ENCODE measurements at regions not wholly inside any gene's neighbourhood (a gene's known extent, or its start where the extent isn't known, plus 50 kb on each side); places are given as distances from the start of the nearest gene placed in this dataset.

- Histone ChIP-seq H3K79me2 (ENCODE audit: insufficient read depth, low read depth, low read length) (no peaks in the 10 kb centered on the region), H3K4me2 (ENCODE audit: low read length) (no peak overlapping the region), H3K4me3 (ENCODE audit: low read depth, low read length, poor library complexity, severe bottlenecking) (no peak overlapping the region), H3K27ac (ENCODE audit: low read depth, low read length, poor library complexity, severe bottlenecking) (no peak overlapping the region), H3K9me3 (ENCODE audit: low read length) (no peaks in the 10 kb centered on the region), H4K20me1 (ENCODE audit: insufficient read depth, low read length) (no peaks in the 10 kb centered on the region), H3K4me1 (ENCODE audit: insufficient read depth, low read length, poor library complexity, severe bottlenecking) (no peaks in the 10 kb centered on the region), H3K36me3 (ENCODE audit: insufficient read depth, low read length) (no peaks in the 10 kb centered on the region), H2AFZ (ENCODE audit: low read length) (no peak overlapping the region), H3K9me2 (ENCODE audit: insufficient read depth, low read length) (no peaks in the 10 kb centered on the region)
- TF ChIP-seq CTCF (conservative IDR thresholded peaks at IDR 0.05; ENCODE audit: low read length) (no peak), EZH2phosphoT487 (IDR thresholded peaks at IDR 0.05; ENCODE audit: borderline replicate concordance, low read depth, low read length) (no peak)
- no TSS peak for BruUV-seq (replicated peaks)
- ChIA-PET CTCF (ENCODE audit: unreplicated experiment) (no interaction called here), POLR2A (no interaction called here)
- DNase-seq (ENCODE audit: low spot score): no peak
- intact Hi-C loops (cut with micrococcal nuclease; ENCODE audit: unreplicated experiment): no loop called here
Observed at GRCh38 chr13:73142071-73142470, 83.3 kb downstream of the KLF5 start.

GRCh38 chr13:73141292-73141771, 82.5 kb downstream of the KLF5 start:
- CTCF ChIA-PET (ENCODE audit: unreplicated experiment): no interaction called here
- DNase-seq (ENCODE audit: low spot score): no peak
- no peaks in the 10 kb centered on the region for H3K9me2 ChIP-seq (ENCODE audit: insufficient read depth, low read length)
- no peaks in the 10 kb centered on the region for H3K36me3 ChIP-seq (ENCODE audit: insufficient read depth, low read length)
- TF ChIP-seq CTCF (conservative IDR thresholded peaks at IDR 0.05; ENCODE audit: low read length) (no peak), EZH2phosphoT487 (IDR thresholded peaks at IDR 0.05; ENCODE audit: borderline replicate concordance, low read depth, low read length) (no peak)
- no peak overlapping the region for H3K4me2 ChIP-seq (ENCODE audit: low read length)
- H3K27ac ChIP-seq (ENCODE audit: low read depth, low read length, poor library complexity, severe bottlenecking): no peak overlapping the region
- intact Hi-C loops (cut with micrococcal nuclease; ENCODE audit: unreplicated experiment): no loop called here
- no peak overlapping the region for H2AFZ ChIP-seq (ENCODE audit: low read length)
- BruUV-seq (replicated peaks): no TSS peak
- H4K20me1 ChIP-seq (ENCODE audit: insufficient read depth, low read length): no peaks in the 10 kb centered on the region
- no peaks in the 10 kb centered on the region for H3K79me2 ChIP-seq (ENCODE audit: insufficient read depth, low read depth, low read length)
- no peak overlapping the region for H3K4me3 ChIP-seq (ENCODE audit: low read depth, low read length, poor library complexity, severe bottlenecking)
- no peaks in the 10 kb centered on the region for H3K9me3 ChIP-seq (ENCODE audit: low read length)
- POLR2A ChIA-PET: interaction anchor here (0.7 kb wide), 1 partner anchor 1517 kb away, joined by 4 read pairs; no protein-coding TSS in a partner anchor
- H3K4me1 ChIP-seq (ENCODE audit: insufficient read depth, low read length, poor library complexity, severe bottlenecking): no peaks in the 10 kb centered on the region

- no peaks in the 10 kb centered on the region for H3K9me3 ChIP-seq (ENCODE audit: low read length)
- no peaks in the 10 kb centered on the region for H3K4me1 ChIP-seq (ENCODE audit: insufficient read depth, low read length, poor library complexity, severe bottlenecking)
- DNase-seq (ENCODE audit: low spot score): no peak
- no peak overlapping the region for H3K4me3 ChIP-seq (ENCODE audit: low read depth, low read length, poor library complexity, severe bottlenecking)
- TF ChIP-seq EZH2phosphoT487 (IDR thresholded peaks at IDR 0.05; ENCODE audit: borderline replicate concordance, low read depth, low read length): no peak
- no peak for TF ChIP-seq CTCF (conservative IDR thresholded peaks at IDR 0.05; ENCODE audit: low read length)
- H2AFZ ChIP-seq (ENCODE audit: low read length): no peak overlapping the region
- H3K4me2 ChIP-seq (ENCODE audit: low read length): no peak overlapping the region
- H4K20me1 ChIP-seq (ENCODE audit: insufficient read depth, low read length): no peaks in the 10 kb centered on the region
- CTCF ChIA-PET (ENCODE audit: unreplicated experiment): no interaction called here
- no peaks in the 10 kb centered on the region for H3K9me2 ChIP-seq (ENCODE audit: insufficient read depth, low read length)
- no peaks in the 10 kb centered on the region for H3K79me2 ChIP-seq (ENCODE audit: insufficient read depth, low read depth, low read length)
- POLR2A ChIA-PET: interaction anchor here (0.7 kb wide), 1 partner anchor 1517 kb away, joined by 4 read pairs; no protein-coding TSS in a partner anchor
- H3K27ac ChIP-seq (ENCODE audit: low read depth, low read length, poor library complexity, severe bottlenecking): no peak overlapping the region
- no peaks in the 10 kb centered on the region for H3K36me3 ChIP-seq (ENCODE audit: insufficient read depth, low read length)
- intact Hi-C loops (cut with micrococcal nuclease; ENCODE audit: unreplicated experiment): no loop called here
- no TSS peak for BruUV-seq (replicated peaks)
Observed at GRCh38 chr13:73140801-73141200, 82.0 kb downstream of the KLF5 start.
